ENCODE measurements at regions not wholly inside any gene's neighbourhood (a gene's known extent, or its start where the extent isn't known, plus 50 kb on each side); places are given as distances from the start of the nearest gene placed in this dataset.

- TF ChIP-seq, protein P1, sequence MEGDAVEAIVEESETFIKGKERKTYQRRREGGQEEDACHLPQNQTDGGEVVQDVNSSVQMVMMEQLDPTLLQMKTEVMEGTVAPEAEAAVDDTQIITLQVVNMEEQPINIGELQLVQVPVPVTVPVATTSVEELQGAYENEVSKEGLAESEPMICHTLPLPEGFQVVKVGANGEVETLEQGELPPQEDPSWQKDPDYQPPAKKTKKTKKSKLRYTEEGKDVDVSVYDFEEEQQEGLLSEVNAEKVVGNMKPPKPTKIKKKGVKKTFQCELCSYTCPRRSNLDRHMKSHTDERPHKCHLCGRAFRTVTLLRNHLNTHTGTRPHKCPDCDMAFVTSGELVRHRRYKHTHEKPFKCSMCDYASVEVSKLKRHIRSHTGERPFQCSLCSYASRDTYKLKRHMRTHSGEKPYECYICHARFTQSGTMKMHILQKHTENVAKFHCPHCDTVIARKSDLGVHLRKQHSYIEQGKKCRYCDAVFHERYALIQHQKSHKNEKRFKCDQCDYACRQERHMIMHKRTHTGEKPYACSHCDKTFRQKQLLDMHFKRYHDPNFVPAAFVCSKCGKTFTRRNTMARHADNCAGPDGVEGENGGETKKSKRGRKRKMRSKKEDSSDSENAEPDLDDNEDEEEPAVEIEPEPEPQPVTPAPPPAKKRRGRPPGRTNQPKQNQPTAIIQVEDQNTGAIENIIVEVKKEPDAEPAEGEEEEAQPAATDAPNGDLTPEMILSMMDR (IDR thresholded peaks at IDR 0.05): no peak
- TF ChIP-seq POLR2A (IDR thresholded peaks at IDR 0.05): no peak
These were observed 159.3 kb downstream of the MREG start for GRCh38 chr2:215854008-215854407.
